ENCODE measurements at regions not wholly inside any gene's neighbourhood (a gene's known extent, or its start where the extent isn't known, plus 50 kb on each side); places are given as distances from the start of the nearest gene placed in this dataset.

GRCh38 chr2:191486584-191487320, 191.2 kb upstream of the NABP1 start:
- Mint-ChIP-seq H3K36me3 (ENCODE audit: unreplicated experiment) (peaks cover 18% of the 10 kb centered on the region), H3K27ac (ENCODE audit: unreplicated experiment) (no peak overlapping the region), H3K4me3 (ENCODE audit: unreplicated experiment) (no peak overlapping the region), H3K9me3 (ENCODE audit: unreplicated experiment) (peaks cover 3% of the 10 kb centered on the region), H3K27me3 (ENCODE audit: unreplicated experiment) (peaks cover 1% of the 10 kb centered on the region), H3K4me1 (ENCODE audit: low read depth, unreplicated experiment) (peaks cover 4% of the 10 kb centered on the region)
- DNase-seq = no peak
- TF ChIP-seq CTCF (IDR thresholded peaks at IDR 0.05; ENCODE audit: partially characterized antibody, unreplicated experiment) = no peak

DNA sequence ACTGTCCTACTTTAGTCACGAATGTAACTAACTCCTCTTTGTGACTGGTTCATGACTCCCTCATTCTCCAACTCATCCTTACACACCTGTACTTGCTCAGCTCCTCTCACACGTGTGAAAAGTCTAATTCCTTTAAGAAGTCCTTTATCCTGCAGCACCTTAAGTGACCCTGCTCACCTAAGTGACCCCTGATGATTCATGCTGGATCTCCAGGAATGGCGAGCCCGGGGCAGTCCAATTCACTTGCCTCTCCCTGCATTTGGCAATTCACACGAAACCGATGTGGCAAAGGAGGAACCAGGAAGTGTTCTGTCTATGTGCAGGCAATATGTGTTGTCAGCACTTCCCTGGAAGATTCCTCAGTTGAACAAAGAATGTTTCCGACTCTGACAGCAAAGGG, 189.8 kb upstream of the NABP1 start:
- H3K4me3 Mint-ChIP-seq (ENCODE audit: unreplicated experiment) = no peak overlapping the region
- DNase-seq = no peak
- no peak overlapping the region for H3K27ac Mint-ChIP-seq (ENCODE audit: unreplicated experiment)
- no peaks in the 10 kb centered on the region for H3K9me3 Mint-ChIP-seq (ENCODE audit: unreplicated experiment)
- peaks cover 4% of the 10 kb centered on the region for H3K4me1 Mint-ChIP-seq (ENCODE audit: low read depth, unreplicated experiment)
- TF ChIP-seq CTCF (IDR thresholded peaks at IDR 0.05; ENCODE audit: partially characterized antibody, unreplicated experiment) = no peak
- peaks cover 1% of the 10 kb centered on the region for H3K27me3 Mint-ChIP-seq (ENCODE audit: unreplicated experiment)
- H3K36me3 Mint-ChIP-seq (ENCODE audit: unreplicated experiment) = peaks cover 5% of the 10 kb centered on the region

DNA sequence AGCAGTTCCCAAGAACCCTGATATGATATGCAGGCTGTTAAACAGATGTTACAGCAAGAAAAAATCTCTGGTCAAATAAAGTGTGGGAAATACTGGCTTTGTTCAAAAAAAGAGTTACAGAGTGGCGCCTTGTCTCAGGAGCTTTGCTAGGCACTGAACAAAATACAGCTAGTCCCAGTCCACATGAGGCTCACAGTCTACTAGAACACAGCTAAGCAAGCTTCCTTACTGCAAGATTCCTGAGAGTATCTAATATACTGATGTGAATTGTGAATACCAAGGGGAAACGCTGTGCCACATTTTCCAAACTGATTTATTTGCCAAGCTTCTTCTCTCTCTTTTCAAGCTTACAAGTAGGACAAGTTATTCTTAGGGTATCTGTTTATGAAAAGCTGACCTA, 188.8 kb upstream of the NABP1 start:
- no peak overlapping the region for H3K27ac Mint-ChIP-seq (ENCODE audit: unreplicated experiment)

DNA sequence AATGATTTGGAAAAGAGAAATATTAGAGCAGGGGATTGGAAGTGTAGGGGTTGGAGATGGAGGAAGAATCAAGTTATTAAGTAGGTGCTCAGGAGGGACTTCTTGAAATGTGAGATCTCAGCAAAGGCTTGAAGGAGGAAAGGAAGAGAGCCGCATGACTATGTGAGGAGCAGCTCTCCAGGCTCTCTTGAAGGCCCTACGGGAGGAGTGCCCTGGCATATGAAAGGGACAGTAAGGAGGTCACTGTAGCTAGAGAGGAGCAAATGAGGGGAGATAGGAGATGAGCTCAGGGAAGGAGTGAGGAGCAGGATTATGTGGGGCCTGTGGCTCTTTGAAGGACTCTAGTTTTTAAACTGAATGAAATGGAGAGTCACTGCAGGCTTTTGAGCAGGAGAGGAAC, 181.1 kb upstream of the NABP1 start:
- DNase-seq = no peak
- H3K36me3 Mint-ChIP-seq (ENCODE audit: unreplicated experiment) = peaks cover 5% of the 10 kb centered on the region
- no peak overlapping the region for H3K27ac Mint-ChIP-seq (ENCODE audit: unreplicated experiment)
- H3K4me1 Mint-ChIP-seq (ENCODE audit: low read depth, unreplicated experiment) = peaks cover 10% of the 10 kb centered on the region
- H3K4me3 Mint-ChIP-seq (ENCODE audit: unreplicated experiment) = no peak overlapping the region
- no peaks in the 10 kb centered on the region for H3K9me3 Mint-ChIP-seq (ENCODE audit: unreplicated experiment)
- no peak for TF ChIP-seq CTCF (IDR thresholded peaks at IDR 0.05; ENCODE audit: partially characterized antibody, unreplicated experiment)
- H3K27me3 Mint-ChIP-seq (ENCODE audit: unreplicated experiment) = peaks cover 3% of the 10 kb centered on the region

More for the DNA sequence above, 188.8 kb upstream of the NABP1 start:
- Mint-ChIP-seq H3K4me3 (ENCODE audit: unreplicated experiment) (no peak overlapping the region), H3K27me3 (ENCODE audit: unreplicated experiment) (peaks cover 3% of the 10 kb centered on the region), H3K9me3 (ENCODE audit: unreplicated experiment) (no peaks in the 10 kb centered on the region), H3K4me1 (ENCODE audit: low read depth, unreplicated experiment) (peaks cover 4% of the 10 kb centered on the region), H3K36me3 (ENCODE audit: unreplicated experiment) (peaks cover 2% of the 10 kb centered on the region)
- no peak for DNase-seq
- TF ChIP-seq CTCF (IDR thresholded peaks at IDR 0.05; ENCODE audit: partially characterized antibody, unreplicated experiment) = no peak

DNA sequence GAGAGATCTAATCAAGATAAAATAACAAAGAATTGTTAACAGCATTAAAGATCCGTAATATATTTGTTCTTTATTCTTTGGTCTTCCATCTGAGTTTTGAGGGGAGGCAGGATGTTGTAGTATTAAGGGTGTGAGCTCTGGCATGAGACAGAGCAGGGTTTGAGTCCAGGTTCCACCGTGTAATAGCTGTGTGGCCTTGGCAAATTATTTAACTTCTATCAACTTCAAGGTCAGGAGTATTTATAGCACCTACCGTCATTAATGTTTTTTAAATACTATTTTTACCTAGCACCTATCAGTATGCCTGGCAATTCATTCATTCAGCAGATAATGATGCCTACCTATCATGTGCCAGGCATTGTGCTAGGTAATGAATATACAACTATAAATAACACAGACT, 180.1 kb upstream of the NABP1 start:
- Mint-ChIP-seq H3K4me3 (ENCODE audit: unreplicated experiment) (no peak overlapping the region), H3K27me3 (ENCODE audit: unreplicated experiment) (peaks cover 3% of the 10 kb centered on the region), H3K4me1 (ENCODE audit: low read depth, unreplicated experiment) (peaks cover 10% of the 10 kb centered on the region), H3K36me3 (ENCODE audit: unreplicated experiment) (peaks cover 5% of the 10 kb centered on the region), H3K9me3 (ENCODE audit: unreplicated experiment) (peaks cover 4% of the 10 kb centered on the region), H3K27ac (ENCODE audit: unreplicated experiment) (no peak overlapping the region)
- TF ChIP-seq CTCF (IDR thresholded peaks at IDR 0.05; ENCODE audit: partially characterized antibody, unreplicated experiment) = no peak
- DNase-seq = no peak
